WTC11 (cell line): ENCODE measurements at regions not wholly inside any gene's neighbourhood (a gene's known extent, or its start where the extent isn't known, plus 50 kb on each side); places are given as distances from the start of the nearest gene placed in this dataset.

Source experiments
- CTCF ChIP-seq: fragments of 200-600 bp; IDR thresholded peaks from 2 replicates; pipeline ENCODE4 v1.8.0; 2022; ENCODE audit warnings: antibody characterized with exemption
- FOXP4 ChIP-seq: sonication (generic); formaldehyde crosslinking; IDR thresholded peaks from 2 replicates; pipeline ENCODE4 v1.8.0; 2022; ENCODE audit warnings: mild to moderate bottlenecking, missing genetic modification reagents
- MLX ChIP-seq: sonication (generic); formaldehyde crosslinking; IDR thresholded peaks from 2 replicates; pipeline ENCODE4 v1.8.1; 2023; ENCODE audit warnings: mild to moderate bottlenecking, missing genetic modification reagents, moderate library complexity

- TF ChIP-seq FOXP4 (CRISPR knock-in tag): no peak
- no peak for TF ChIP-seq CTCF
- no peak for TF ChIP-seq MLX (CRISPR knock-in tag)
These were observed 70.2 kb downstream of the RND3 start for GRCh38 chr2:150417278-150417677.
